HUES64 (cell line): ENCODE measurements at regions not wholly inside any gene's neighbourhood (a gene's known extent, or its start where the extent isn't known, plus 50 kb on each side); places are given as distances from the start of the nearest gene placed in this dataset.

Experiments
- H3K27ac ChIP-seq: 2 replicates; pipeline ENCODE4 v1.7.0; 2013; ENCODE audit warnings: low read depth, low read length, inconsistent platforms
- H3K27me3 ChIP-seq: 2 replicates; pipeline ENCODE4 v1.6.1; 2013; ENCODE audit warnings: mild to moderate bottlenecking, low read length; ENCODE audit not compliant: insufficient read depth
- H3K36me3 ChIP-seq: 2 replicates; pipeline ENCODE4 v1.6.1; 2013; ENCODE audit warnings: mild to moderate bottlenecking, low read length; ENCODE audit not compliant: insufficient read depth
- H3K4me1 ChIP-seq: 2 replicates; pipeline ENCODE4 v1.6.1; 2013; ENCODE audit warnings: mild to moderate bottlenecking, low read length, moderate library complexity; ENCODE audit not compliant: insufficient read depth
- H3K4me3 ChIP-seq: 2 replicates; pipeline ENCODE4 v1.5.1; 2013; ENCODE audit warnings: mild to moderate bottlenecking, low read length, moderate library complexity
- H3K9ac ChIP-seq: 2 replicates; pipeline ENCODE4 v1.6.1; 2013; ENCODE audit warnings: mild to moderate bottlenecking, low read depth, low read length
- H3K9me3 ChIP-seq: 2 replicates; pipeline ENCODE4 v1.6.1; 2013; ENCODE audit warnings: low read depth, low read length; ENCODE audit not compliant: insufficient read depth
- WGBS: fragments of 150-250, 120-280 bp; methylation state at CpG from one replicate; pipeline ENCODE4 v1.1.7; 2013; ENCODE audit warnings: missing lambda C conversion rate; 5-methylcytosine and 5-hydroxymethylcytosine counted together

DNA sequence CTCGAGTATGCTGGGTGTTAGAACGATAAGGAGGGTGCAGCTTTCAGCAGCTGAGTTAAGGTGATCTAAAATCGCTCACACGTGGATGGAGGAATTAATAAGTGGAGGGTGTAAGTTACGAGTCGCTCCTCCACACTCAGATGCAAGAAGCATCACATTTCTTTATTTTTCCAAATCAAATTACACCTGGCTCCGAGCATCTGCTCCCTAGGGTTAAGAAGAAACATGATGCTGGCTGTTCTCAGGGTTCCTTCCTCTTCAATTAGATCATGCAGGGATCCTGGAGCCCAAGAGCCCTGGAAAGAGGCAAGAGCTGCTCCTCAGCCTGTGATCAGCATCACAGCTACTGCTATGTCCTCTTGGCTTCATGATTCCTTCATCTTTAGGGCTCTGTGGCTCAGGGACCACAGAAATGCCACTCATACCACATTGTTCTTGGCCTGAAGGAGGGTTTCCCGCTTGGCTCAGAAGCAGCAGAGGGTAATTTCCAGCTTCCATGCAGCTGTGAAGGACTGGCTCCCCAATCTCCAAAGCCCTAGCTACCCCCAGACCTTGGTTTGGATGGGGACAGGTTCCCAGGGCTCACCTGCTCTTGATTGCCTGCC is 235.9 kb upstream of the ZNF32 start:
- Histone ChIP-seq H3K4me1 (no peaks in the 10 kb centered on the region), H3K27ac (no peak overlapping the region), H3K9me3 (no peaks in the 10 kb centered on the region), H3K27me3 (no peaks in the 10 kb centered on the region; the same call in 1 of the 2 replicates), H3K4me3 (no peak overlapping the region), H3K9ac (no peak overlapping the region), H3K36me3 (no peaks in the 10 kb centered on the region)
- WGBS, result 93% methylated on average over 7 of the region's 8 CpGs

DNA sequence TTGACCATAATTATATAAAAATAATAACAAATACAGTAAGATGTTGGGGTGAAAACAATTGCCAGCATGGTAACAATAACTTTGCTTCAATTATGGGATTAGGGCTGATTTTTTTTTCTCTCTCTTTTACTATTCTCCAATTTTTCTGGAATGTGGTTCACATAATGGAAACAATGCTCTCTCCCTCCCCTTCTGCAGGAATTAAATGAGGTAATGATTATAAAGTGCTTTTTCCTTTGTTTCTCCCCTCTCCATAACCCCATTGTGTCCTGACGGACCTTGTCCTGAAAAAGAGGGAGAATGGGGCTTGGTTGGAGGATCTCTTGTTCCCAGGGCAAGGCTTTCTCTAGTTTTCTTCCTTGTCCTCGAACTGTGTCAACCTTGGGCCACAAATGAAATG is 234.0 kb upstream of the ZNF32 start:
- no peak overlapping the region for H3K9ac ChIP-seq
- no peak overlapping the region for H3K27ac ChIP-seq
- no peaks in the 10 kb centered on the region for H3K4me1 ChIP-seq
- no peaks in the 10 kb centered on the region for H3K9me3 ChIP-seq
- 82% methylated on average over 2 of the region's 2 CpGs for WGBS
- no peak overlapping the region for H3K4me3 ChIP-seq
- no peaks in the 10 kb centered on the region for H3K36me3 ChIP-seq
- H3K27me3 ChIP-seq, result no peaks in the 10 kb centered on the region

DNA sequence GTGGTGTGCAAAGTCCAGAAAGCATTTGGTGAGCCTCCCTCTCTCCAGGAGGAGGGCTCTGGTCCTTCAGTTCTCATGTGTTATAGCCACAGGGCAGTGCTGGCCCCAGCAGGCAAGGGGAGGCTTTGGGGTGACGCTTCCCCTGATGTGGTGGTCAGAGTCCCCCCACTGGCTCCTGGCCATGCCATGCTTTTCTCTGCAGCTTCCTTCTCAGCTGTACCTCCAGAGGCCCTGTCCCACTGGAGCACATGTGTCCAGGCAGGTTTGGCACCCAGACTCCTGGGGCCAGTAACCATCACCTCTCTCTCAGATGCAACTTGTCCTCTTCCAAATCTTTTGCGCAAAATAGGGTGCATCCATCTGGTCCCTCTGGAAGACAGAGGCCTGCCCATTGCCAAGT is 233.0 kb upstream of the ZNF32 start:
- Histone ChIP-seq H3K4me3 (no peak overlapping the region), H3K9me3 (no peaks in the 10 kb centered on the region), H3K27me3 (no peaks in the 10 kb centered on the region), H3K4me1 (no peaks in the 10 kb centered on the region), H3K9ac (no peak overlapping the region), H3K36me3 (no peaks in the 10 kb centered on the region), H3K27ac (no peak overlapping the region)
- WGBS, result 98% methylated on average over 2 of the region's 2 CpGs

DNA sequence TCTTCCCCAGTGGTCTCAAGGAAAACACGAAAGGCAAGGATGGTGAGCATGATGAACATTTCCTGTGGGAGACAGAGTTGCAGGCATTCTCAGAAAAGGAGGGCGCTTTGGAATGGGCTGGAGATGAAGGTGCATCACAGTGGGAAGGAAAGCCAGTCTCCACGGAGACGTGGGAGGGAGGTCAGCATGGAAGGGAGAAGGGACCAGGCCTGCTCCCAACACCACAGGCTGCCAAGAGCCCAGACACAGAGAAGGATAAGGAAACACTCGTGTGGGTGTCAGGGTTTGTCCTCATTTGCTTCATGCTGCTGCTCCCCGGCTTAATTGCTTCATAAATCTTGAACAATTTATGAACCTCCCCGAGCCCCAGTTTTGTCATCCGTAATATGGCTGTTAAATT is 231.5 kb upstream of the ZNF32 start:
- no peak overlapping the region for H3K9ac ChIP-seq
- no peaks in the 10 kb centered on the region for H3K9me3 ChIP-seq
- H3K27ac ChIP-seq, result no peak overlapping the region
- no peaks in the 10 kb centered on the region for H3K36me3 ChIP-seq
- no peak overlapping the region for H3K4me3 ChIP-seq
- H3K4me1 ChIP-seq, result no peaks in the 10 kb centered on the region
- 90% methylated on average over 7 of the region's 8 CpGs for WGBS
- no peaks in the 10 kb centered on the region for H3K27me3 ChIP-seq

DNA sequence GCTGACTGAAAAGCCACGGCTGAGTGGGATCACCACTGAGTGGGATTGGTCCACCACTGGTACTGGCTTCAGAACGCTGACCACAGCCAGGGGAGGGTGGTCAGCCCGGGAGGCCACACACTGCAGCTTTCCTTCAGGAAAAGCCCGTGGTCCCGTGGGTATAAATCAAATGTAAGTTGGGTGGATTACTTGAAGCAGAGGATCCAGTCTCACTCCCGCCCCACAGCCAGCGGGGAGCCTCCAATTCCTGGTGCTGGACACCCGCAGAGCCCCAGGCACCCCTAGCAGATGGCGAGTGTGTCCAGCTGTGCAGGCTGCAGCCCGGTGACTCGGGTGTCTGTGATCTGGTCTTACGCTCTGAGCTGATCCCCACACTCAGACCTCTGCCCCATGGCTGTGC is 231.1 kb upstream of the ZNF32 start:
- Histone ChIP-seq H3K4me3 (no peak overlapping the region), H3K9ac (no peak overlapping the region), H3K27me3 (no peaks in the 10 kb centered on the region), H3K36me3 (no peaks in the 10 kb centered on the region), H3K4me1 (no peaks in the 10 kb centered on the region), H3K27ac (no peak overlapping the region), H3K9me3 (no peaks in the 10 kb centered on the region)
- 90% methylated on average over 12 of the region's 12 CpGs for WGBS

DNA sequence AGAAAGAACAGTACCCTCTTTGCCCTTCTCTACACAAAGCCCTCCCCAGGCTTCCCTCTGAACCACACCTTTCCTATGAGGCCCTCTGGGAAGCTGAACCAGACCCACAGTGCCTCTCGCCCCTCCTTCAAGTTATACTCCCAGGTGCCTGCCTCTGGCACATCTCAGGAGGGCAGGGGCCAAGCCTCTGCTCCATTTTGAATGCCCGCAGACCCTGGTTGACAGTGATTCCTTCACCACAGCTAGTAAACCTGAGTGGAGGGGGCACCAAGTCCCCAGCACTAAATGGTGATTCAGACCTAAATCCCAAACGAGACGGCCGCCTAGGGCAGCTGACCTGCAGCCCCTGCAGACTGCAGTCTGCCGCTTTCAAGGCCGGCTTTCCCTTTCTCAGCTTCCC is 230.5 kb upstream of the ZNF32 start:
- no peaks in the 10 kb centered on the region for H3K9me3 ChIP-seq
- no peak overlapping the region for H3K4me3 ChIP-seq
- WGBS, result 94% methylated on average over 7 of the region's 7 CpGs
- no peaks in the 10 kb centered on the region for H3K27me3 ChIP-seq
- no peak overlapping the region for H3K9ac ChIP-seq
- no peaks in the 10 kb centered on the region for H3K4me1 ChIP-seq
- no peaks in the 10 kb centered on the region for H3K36me3 ChIP-seq
- H3K27ac ChIP-seq, result no peak overlapping the region

DNA sequence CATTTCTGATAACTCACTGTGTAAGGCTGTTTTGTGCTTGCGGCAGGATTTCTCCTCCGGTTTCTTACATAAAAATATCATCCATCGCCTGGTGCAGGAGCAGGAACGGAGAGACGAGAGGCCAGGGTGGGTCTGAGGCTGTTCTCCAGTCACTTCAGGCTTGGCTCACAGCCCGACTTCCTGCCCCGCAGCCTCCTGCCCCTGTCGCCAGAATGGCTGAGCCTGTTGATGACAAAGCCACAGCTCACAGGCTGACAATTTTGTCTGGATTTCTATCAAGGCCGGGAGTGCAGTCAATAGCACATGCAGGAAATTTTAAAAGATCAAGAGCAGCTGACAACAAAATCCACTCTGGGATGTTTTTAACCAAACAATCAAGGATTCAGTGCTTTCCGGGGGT is 229.7 kb upstream of the ZNF32 start:
- WGBS, result 95% methylated on average over 10 of the region's 10 CpGs
- Histone ChIP-seq H3K4me1 (no peaks in the 10 kb centered on the region), H3K9ac (no peak overlapping the region), H3K27me3 (no peaks in the 10 kb centered on the region), H3K9me3 (no peaks in the 10 kb centered on the region), H3K27ac (no peak overlapping the region), H3K4me3 (no peak overlapping the region), H3K36me3 (no peaks in the 10 kb centered on the region)

DNA sequence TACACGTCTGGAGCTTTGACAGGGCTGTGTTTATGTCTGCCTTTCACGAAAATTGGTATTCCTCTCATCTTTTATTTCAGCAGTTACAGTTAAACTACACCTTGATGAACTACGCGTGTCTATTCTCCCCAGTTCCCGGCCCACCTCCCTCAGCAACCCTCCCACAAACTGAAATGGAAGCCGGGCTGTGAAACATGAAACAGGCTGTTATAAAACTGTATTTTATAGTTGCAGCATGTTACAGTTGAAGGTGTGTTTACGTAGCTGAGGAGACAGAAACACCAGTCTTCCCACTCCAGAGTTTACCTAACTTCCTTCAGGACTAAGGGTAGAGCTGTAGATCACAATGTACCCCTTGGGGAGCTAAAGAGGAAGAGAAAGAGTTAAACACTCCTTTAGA is 228.3 kb upstream of the ZNF32 start:
- no peaks in the 10 kb centered on the region for H3K36me3 ChIP-seq
- no peaks in the 10 kb centered on the region for H3K9me3 ChIP-seq
- no peak overlapping the region for H3K9ac ChIP-seq
- no peaks in the 10 kb centered on the region for H3K27me3 ChIP-seq
- 95% methylated on average over 6 of the region's 7 CpGs for WGBS
- no peak overlapping the region for H3K4me3 ChIP-seq
- H3K4me1 ChIP-seq, result no peaks in the 10 kb centered on the region
- no peak overlapping the region for H3K27ac ChIP-seq

DNA sequence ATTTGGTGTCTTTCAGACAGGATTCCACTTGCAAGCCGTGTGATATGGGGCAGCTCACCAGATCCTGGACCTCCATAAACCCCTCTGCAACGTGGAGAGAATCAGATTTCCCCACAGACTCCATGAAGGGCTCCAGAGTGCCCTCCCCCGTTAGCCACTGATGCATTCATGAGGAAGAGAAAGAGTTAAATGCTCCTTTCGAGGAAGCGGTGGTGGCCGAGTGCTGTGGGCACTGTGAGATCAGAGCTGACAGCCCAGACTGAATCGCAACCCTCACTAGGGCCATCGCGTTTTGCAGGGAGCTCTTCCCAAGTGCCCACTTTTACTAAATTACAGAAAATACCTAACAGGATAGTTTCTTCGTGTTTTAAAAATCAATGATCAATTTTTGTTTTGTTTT is 226.3 kb upstream of the ZNF32 start:
- Histone ChIP-seq H3K27me3 (no peaks in the 10 kb centered on the region), H3K27ac (no peak overlapping the region), H3K9me3 (no peaks in the 10 kb centered on the region), H3K36me3 (no peaks in the 10 kb centered on the region), H3K4me1 (no peaks in the 10 kb centered on the region), H3K9ac (no peak overlapping the region), H3K4me3 (no peak overlapping the region)
- WGBS, result 74% methylated on average over 10 of the region's 10 CpGs

DNA sequence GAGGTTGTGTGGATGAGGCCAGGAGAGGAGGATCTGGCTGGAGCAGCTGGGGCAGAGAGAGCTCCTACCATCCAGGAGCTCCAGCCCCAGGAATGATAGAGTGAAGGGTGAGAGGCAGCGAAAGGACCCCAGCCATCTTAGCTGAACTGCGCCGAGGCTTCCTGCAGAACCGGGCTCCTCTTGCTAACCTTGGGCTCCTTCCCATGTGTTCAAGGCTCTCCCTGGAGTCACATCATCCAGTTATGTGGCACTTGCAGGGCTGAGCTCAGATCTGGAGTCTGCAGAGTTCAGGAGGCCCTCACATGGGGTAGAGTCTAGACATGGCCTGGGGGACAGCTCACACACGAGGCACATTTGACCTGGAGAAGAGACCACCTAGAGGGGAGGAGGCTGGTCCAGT is 225.0 kb upstream of the ZNF32 start:
- no peak overlapping the region for H3K9ac ChIP-seq
- no peaks in the 10 kb centered on the region for H3K36me3 ChIP-seq
- no peak overlapping the region for H3K27ac ChIP-seq
- H3K4me3 ChIP-seq, result no peak overlapping the region
- H3K27me3 ChIP-seq, result no peaks in the 10 kb centered on the region
- WGBS, result 96% methylated on average over 5 of the region's 5 CpGs
- H3K9me3 ChIP-seq, result no peaks in the 10 kb centered on the region
- H3K4me1 ChIP-seq, result no peaks in the 10 kb centered on the region

DNA sequence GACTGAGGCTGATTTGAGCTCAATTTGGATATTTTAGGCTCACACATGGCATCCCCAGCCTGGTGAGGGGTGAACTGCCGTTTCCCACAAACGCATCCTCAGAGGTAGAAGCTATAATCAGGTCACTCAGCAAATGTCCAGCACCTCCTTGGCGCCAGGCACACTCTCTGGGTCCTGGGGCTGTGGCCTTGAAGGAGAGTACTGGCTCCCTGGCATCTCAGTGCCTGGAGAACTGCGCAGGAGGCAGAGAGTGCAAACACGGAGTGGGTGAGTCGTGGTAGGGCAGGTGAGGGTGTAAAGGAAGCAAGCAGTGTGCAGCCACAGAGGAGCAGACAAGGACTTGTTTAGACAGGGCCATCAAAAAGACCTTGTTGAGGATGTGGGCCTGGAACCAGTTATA is 224.0 kb upstream of the ZNF32 start:
- H3K4me1 ChIP-seq, result no peaks in the 10 kb centered on the region
- no peaks in the 10 kb centered on the region for H3K9me3 ChIP-seq
- H3K9ac ChIP-seq, result no peak overlapping the region
- no peaks in the 10 kb centered on the region for H3K27me3 ChIP-seq
- H3K27ac ChIP-seq, result no peak overlapping the region
- no peak overlapping the region for H3K4me3 ChIP-seq
- no peaks in the 10 kb centered on the region for H3K36me3 ChIP-seq
- 92% methylated on average over 6 of the region's 6 CpGs for WGBS

DNA sequence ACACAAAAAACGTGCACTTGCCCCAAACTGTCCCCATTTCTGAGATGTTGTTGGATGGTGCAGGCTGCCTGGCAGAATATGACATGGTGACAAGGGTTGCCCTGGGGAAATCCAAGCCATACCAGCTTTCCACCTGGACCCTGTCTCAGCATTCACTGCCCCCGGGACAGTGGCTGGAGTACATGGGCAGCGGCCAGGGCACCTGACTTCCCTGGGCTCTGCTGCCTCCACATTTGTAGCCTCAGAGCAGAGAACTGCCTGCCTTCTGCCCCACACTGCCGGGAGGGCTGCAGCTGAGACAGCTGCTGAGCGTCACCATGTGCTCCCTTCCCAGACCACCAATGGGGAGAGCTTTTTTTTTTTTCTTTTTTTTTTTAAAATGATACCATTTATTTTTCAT is 222.9 kb upstream of the ZNF32 start:
- 85% methylated on average over 5 of the region's 5 CpGs for WGBS
- no peaks in the 10 kb centered on the region for H3K27me3 ChIP-seq
- H3K9ac ChIP-seq, result no peak overlapping the region
- no peaks in the 10 kb centered on the region for H3K4me1 ChIP-seq
- H3K36me3 ChIP-seq, result no peaks in the 10 kb centered on the region
- no peak overlapping the region for H3K4me3 ChIP-seq
- H3K9me3 ChIP-seq, result no peaks in the 10 kb centered on the region
- H3K27ac ChIP-seq, result no peak overlapping the region
